Activated CD4-positive, alpha-beta T cell treated with anti-CD3 and anti-CD28 coated beads for 36 hours (primary cell): ENCODE measurements at regions not wholly inside any gene's neighbourhood (a gene's known extent, or its start where the extent isn't known, plus 50 kb on each side); places are given as distances from the start of the nearest gene placed in this dataset.
A peak's percentile ranks its signal among the peaks of the same experiment; 100 is the strongest.

Source experiments
- ATAC-seq: fragments of 200-7000 bp; cut with Tn5 transposase; one replicate; pipeline ENCODE4 v1.10.0; 2021; ENCODE audit warnings: mild to moderate bottlenecking, moderate library complexity
- CTCF ChIA-PET: fragments of 350-600 bp; sonication (Branson Sonifier 250); formaldehyde crosslinking; loops from one replicate; lab custom pipeline; 2021; ENCODE audit warnings: antibody characterized with exemption; lab: Charles Lee
- POLR2A ChIA-PET: fragments of 350-600 bp; sonication (Branson Sonifier 250); formaldehyde crosslinking; loops from one replicate; lab custom pipeline; 2021; ENCODE audit warnings: antibody characterized with exemption, inconsistent platforms; lab: Charles Lee
- DNase-seq: peaks from one replicate; pipeline ENCODE4 v3.0.0-alpha.2; 2020
- H3K27ac Mint-ChIP-seq: one replicate; pipeline ENCODE4 v1.8.0; 2021; ENCODE audit warnings: mixed read lengths
- H3K27me3 Mint-ChIP-seq: one replicate; pipeline ENCODE4 v1.8.0; 2021; ENCODE audit warnings: mixed read lengths
- H3K36me3 Mint-ChIP-seq: one replicate; pipeline ENCODE4 v1.8.0; 2021; ENCODE audit warnings: low read depth, mixed read lengths
- H3K4me1 Mint-ChIP-seq: one replicate; pipeline ENCODE4 v1.8.0; 2021; ENCODE audit warnings: mixed read lengths
- H3K4me3 Mint-ChIP-seq: one replicate; pipeline ENCODE4 v1.8.0; 2021; ENCODE audit warnings: mild to moderate bottlenecking, moderate library complexity, mixed read lengths
- H3K9me3 Mint-ChIP-seq: one replicate; pipeline ENCODE4 v1.8.0; 2021; ENCODE audit warnings: low read depth, mixed read lengths
- intact Hi-C, 2 experiments: fragments of 100-400 bp; cut with DNase I in 1 of 2; cut with micrococcal nuclease in 1 of 2; formaldehyde crosslinking; loops; one replicate each; pipeline versions ENCODE4 v1.14.2 to v1.15.1; 2022 to 2024; cut with DNase I, micrococcal nuclease

GRCh38 chr13:29901710-29902631, 51.6 kb upstream of the UBL3 start:
- Mint-ChIP-seq H3K27ac (peak overlapping the region; percentile 80), H3K4me3 (peak overlapping the region; percentile 47), H3K27me3 (no peaks in the 10 kb centered on the region), H3K9me3 (no peaks in the 10 kb centered on the region), H3K36me3 (no peaks in the 10 kb centered on the region), H3K4me1 (peaks cover 20% of the 10 kb centered on the region)
- intact Hi-C loops: no loop called here
- ChIA-PET POLR2A (no interaction called here), CTCF (interaction anchor here (1.1 to 1.7 kb wide), 5 partner anchors 20 to 188 kb away, joined by 3 to 5 read pairs (median 4); no protein-coding TSS in a partner anchor)
- peak; percentile 70 for ATAC-seq
- peak; percentile 56 for DNase-seq
